Endothelial cell (in vitro differentiated cells): ENCODE measurements at regions not wholly inside any gene's neighbourhood (a gene's known extent, or its start where the extent isn't known, plus 50 kb on each side); places are given as distances from the start of the nearest gene placed in this dataset.

ENCODE experiments used
- DNase-seq: peaks from one replicate; pipeline ENCODE4 v3.0.0; 2021; ENCODE audit warnings: low spot score
- H3K27ac Mint-ChIP-seq: one replicate; pipeline ENCODE4 v1.8.0; 2021; ENCODE audit warnings: mixed read lengths, inconsistent platforms; ENCODE audit not compliant: unreplicated experiment
- H3K27me3 Mint-ChIP-seq: one replicate; pipeline ENCODE4 v1.8.0; 2021; ENCODE audit warnings: mild to moderate bottlenecking, moderate library complexity, mixed read lengths, inconsistent platforms; ENCODE audit not compliant: unreplicated experiment
- H3K36me3 Mint-ChIP-seq: one replicate; pipeline ENCODE4 v1.8.0; 2021; ENCODE audit warnings: mild to moderate bottlenecking, low read depth, mixed read lengths, inconsistent platforms; ENCODE audit not compliant: unreplicated experiment
- H3K4me1 Mint-ChIP-seq: one replicate; pipeline ENCODE4 v1.8.0; 2021; ENCODE audit warnings: mild to moderate bottlenecking, mixed read lengths, inconsistent platforms; ENCODE audit not compliant: unreplicated experiment
- H3K4me3 Mint-ChIP-seq: one replicate; pipeline ENCODE4 v1.8.0; 2021; ENCODE audit warnings: mild to moderate bottlenecking, mixed read lengths, inconsistent platforms; ENCODE audit not compliant: unreplicated experiment
- H3K9me3 Mint-ChIP-seq: one replicate; pipeline ENCODE4 v1.8.0; 2021; ENCODE audit warnings: mixed read lengths, inconsistent platforms; ENCODE audit not compliant: unreplicated experiment
- CTCF ChIP-seq: fragments of 200-600 bp; sonication (generic); IDR thresholded peaks from one replicate; pipeline ENCODE4 v1.5.0; 2021; ENCODE audit warnings: antibody characterized with exemption; ENCODE audit not compliant: unreplicated experiment

GRCh38 chr18:43917520-43917919 lies 640.2 kb upstream of the SYT4 start:
- H3K27ac Mint-ChIP-seq = no peak overlapping the region
- H3K36me3 Mint-ChIP-seq = no peaks in the 10 kb centered on the region
- TF ChIP-seq CTCF = no peak
- H3K4me3 Mint-ChIP-seq = no peak overlapping the region
- no peaks in the 10 kb centered on the region for H3K9me3 Mint-ChIP-seq
- H3K4me1 Mint-ChIP-seq = no peaks in the 10 kb centered on the region
- no peak for DNase-seq
- H3K27me3 Mint-ChIP-seq = peaks cover 2% of the 10 kb centered on the region

GRCh38 chr18:43919551-43919950 lies 642.3 kb upstream of the SYT4 start:
- DNase-seq = no peak
- no peaks in the 10 kb centered on the region for H3K9me3 Mint-ChIP-seq
- TF ChIP-seq CTCF = no peak
- H3K4me1 Mint-ChIP-seq = no peaks in the 10 kb centered on the region
- H3K27me3 Mint-ChIP-seq = peaks cover 2% of the 10 kb centered on the region
- no peak overlapping the region for H3K27ac Mint-ChIP-seq
- no peak overlapping the region for H3K4me3 Mint-ChIP-seq
- no peaks in the 10 kb centered on the region for H3K36me3 Mint-ChIP-seq

GRCh38 chr18:43931439-43931838 lies 654.1 kb upstream of the SYT4 start:
- Mint-ChIP-seq H3K9me3 (no peaks in the 10 kb centered on the region), H3K27ac (no peak overlapping the region), H3K36me3 (no peaks in the 10 kb centered on the region), H3K27me3 (no peaks in the 10 kb centered on the region), H3K4me1 (no peaks in the 10 kb centered on the region), H3K4me3 (no peak overlapping the region)
- no peak for DNase-seq
- TF ChIP-seq CTCF = no peak

GRCh38 chr18:43932140-43932539 lies 654.9 kb upstream of the SYT4 start:
- no peak for DNase-seq
- H3K4me3 Mint-ChIP-seq = no peak overlapping the region
- H3K27ac Mint-ChIP-seq = no peak overlapping the region
- no peaks in the 10 kb centered on the region for H3K9me3 Mint-ChIP-seq
- TF ChIP-seq CTCF = no peak
- H3K4me1 Mint-ChIP-seq = no peaks in the 10 kb centered on the region
- no peaks in the 10 kb centered on the region for H3K36me3 Mint-ChIP-seq
- H3K27me3 Mint-ChIP-seq = no peaks in the 10 kb centered on the region

GRCh38 chr18:43933177-43933576 lies 655.9 kb upstream of the SYT4 start:
- Mint-ChIP-seq H3K27ac (no peak overlapping the region), H3K27me3 (no peaks in the 10 kb centered on the region), H3K4me3 (no peak overlapping the region), H3K4me1 (no peaks in the 10 kb centered on the region), H3K9me3 (no peaks in the 10 kb centered on the region), H3K36me3 (no peaks in the 10 kb centered on the region)
- no peak for DNase-seq
- TF ChIP-seq CTCF = no peak
